NCI-H2081 (cell line): ENCODE measurements at regions not wholly inside any gene's neighbourhood (a gene's known extent, or its start where the extent isn't known, plus 50 kb on each side); places are given as distances from the start of the nearest gene placed in this dataset.

Source experiments
- DNase-seq, 2 experiments: peaks; one replicate each; lab custom pipeline; 2025; lab: John Stamatoyannopoulos, UW

DNA sequence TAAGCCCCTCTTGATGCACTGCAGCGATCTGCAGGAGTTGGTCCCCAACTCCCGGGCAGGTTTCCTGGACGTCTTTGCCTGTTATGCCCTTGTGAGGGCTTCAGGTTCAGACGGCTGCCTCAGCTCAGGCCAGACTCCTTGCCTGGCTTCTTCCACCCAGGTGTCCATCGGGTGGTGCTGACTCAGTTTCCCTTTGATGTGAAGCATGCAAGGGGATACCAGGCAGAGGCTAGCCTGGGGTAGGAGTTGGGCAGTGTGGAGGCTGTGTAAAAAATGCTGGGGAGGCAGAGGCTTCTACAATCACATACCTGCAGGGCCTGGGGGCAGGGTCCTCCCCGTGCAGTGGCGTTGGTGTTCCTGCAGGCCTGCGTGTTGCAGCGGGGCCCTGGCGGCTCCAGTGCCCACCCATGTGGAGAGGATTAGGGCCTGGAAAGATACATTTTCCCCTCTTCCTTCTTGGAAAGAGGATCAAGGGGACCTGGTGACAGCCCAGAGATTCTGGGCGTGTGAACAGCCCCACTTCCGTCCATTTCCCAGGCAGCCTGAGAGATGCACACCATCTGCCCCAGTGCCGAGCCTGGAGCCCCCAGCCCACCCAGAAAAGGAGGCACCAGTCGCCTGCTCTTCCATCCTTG, 338.3 kb downstream of the DYSF start:
- no peak for DNase-seq

DNA sequence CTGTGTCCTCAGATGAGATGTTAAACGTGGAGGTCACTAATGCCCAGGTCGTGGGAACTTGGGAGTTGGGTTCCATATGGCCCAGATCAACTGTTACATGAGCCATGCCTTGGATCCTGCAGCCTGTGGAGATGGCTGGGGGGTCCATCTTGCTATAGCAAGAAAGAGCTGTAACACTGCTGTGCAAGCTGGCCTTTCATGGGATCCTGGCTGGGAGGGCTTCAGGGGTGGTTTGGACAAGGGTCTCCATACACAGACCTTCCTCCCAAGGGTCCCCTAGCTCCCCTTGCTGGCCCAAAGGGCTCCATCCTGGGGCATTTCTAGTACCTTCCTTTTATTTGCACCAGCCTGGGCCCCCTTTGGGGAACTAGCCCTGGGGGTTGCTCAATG, 337.7 kb downstream of the DYSF start:
- DNase-seq: no peak

DNA sequence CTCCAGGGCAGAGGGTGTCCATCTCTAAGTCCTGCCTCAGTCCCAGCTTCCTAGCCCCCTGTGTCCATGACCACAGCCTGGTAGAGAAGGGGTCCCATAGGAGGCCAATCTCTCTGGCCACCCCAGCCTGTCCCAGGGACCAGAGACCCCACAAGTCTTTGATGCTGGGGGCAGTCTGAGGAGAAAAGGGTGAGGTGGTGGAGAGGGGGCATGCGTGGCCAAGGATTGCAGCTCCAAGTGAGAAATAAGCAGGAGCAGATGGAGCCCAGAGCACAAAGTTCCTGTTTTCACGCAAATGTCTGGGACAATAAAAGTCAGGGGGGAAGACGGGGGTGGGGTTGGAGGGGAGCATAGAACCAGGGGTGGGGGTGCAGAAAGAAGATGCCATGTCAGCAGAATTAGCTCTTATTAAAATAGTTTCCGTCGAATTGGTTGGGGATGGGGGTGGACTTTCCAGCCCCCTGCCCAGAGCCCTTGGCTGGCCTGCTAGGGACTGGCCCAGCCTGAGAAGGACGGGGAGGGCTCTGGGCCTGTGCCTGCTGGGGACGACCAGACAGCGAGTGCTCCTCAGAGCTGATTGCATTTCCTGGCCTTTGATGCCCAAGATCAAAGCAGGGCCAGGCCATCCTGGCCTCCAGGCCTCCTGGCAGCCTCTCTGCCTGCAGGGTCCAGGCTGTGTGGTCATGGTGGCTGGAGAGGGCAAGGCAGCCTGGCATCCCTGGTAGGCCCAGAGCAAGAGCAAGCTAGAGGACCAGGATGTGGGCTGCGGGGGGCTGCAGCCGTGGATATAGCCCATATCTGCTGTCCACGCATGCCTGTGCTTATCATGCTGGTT, 337.1 kb downstream of the DYSF start:
- no peak for DNase-seq

- no peak for DNase-seq
These were observed 336.3 kb downstream of the DYSF start for GRCh38 chr2:71789556-71790204.

- no peak for DNase-seq
These were observed 335.4 kb downstream of the DYSF start for GRCh38 chr2:71788601-71789240.

DNA sequence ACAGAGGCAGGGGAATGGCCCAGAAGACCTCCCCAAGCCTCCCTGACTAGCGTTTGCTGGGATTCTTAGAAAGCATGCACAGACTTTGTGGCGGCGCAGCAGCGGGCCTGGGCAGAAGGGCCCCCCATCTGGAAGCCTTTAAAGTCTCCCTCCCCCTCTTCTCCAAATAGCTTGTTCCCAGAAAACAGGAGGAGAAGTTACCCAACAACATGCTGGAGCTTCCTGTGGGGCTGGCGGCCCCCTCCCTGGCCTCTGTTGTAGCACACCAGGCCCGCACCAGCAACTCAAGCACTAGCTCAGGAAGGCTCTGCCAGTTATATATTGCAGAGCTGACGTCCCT, 334.8 kb downstream of the DYSF start:
- no peak for DNase-seq

GRCh38 chr2:71787476-71788185, 334.3 kb downstream of the DYSF start:
- DNase-seq: no peak

GRCh38 chr2:71787108-71787415, 333.7 kb downstream of the DYSF start:
- no peak for DNase-seq

- DNase-seq: no peak
These were observed 333.1 kb downstream of the DYSF start for GRCh38 chr2:71786291-71787107.

- DNase-seq: no peak
These were observed 332.2 kb downstream of the DYSF start for GRCh38 chr2:71785516-71785981.

DNA sequence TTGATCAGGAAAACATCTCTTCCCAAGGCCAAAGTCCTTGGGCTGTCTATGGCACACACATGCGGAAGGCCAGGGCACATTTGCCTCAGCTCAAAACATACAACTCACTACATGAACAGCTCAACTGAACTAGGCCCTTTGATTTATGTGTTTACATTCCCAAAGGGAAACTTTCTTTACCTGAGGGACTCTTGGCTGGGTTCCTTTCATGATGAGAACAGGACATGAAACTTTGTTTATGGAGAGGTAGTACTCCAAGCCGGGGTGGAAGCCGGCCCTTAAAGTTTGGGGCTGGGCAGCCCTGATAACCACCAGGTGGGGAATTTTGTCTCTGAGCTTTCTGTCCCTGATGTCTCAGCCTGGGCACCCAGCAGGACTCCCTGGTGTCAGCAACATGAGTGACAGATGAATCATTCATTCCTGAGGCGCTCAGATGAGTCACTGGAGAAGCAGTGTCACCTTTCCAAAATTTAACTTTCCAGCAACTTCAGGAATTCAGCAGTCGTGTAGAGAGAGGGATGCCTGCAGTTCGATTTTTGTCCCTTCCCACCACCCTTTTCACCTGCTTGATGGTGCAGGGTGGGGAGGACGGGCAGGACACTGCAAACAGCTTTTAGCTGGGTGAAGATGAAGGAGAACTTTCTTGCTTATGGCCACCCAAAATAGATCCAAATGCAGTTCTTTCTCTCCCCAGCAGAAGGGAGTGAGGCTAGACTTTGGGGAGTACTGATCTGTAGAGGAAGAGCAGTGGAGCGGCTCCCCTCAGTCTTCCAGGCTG, 331.6 kb downstream of the DYSF start:
- no peak for DNase-seq

DNA sequence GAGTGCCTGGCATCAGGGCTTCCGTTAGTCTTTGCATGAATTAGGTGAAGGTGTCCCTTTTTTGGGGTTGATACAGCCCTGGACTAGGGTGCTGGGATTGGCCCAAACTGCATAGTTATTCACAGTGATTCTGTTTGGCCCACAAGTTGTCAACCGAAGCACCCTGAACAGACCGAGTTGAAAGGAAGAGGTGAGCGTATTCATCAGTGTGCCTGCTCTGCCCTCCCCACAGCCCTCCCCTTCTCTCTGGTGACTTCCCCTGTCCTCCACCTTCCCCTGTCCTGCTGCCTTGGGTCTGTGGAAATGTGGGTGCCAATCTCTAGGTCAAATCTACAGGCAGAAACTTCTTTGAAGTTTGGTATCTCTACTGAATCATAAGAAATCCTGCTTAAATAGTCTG, 330.5 kb downstream of the DYSF start:
- DNase-seq: no peak

DNA sequence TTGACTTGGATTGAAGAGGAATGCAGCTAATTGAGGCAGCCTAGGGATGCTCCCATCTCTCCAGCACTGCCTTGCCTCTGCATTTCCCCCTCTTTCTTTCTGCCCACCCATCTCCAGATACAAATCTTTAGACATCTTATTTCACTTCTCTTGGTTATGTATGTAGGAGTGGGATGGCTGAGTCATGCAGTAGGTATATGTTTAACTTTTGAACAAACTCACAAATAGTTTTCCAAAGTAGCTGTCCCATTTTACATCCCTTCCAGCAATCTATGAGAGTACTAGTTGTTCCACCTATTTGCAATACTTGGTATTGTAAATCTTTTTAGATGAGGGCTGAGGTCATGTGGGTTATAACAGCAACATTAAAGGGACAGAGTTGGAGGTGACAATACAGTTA, 329.9 kb downstream of the DYSF start:
- DNase-seq: no peak

DNA sequence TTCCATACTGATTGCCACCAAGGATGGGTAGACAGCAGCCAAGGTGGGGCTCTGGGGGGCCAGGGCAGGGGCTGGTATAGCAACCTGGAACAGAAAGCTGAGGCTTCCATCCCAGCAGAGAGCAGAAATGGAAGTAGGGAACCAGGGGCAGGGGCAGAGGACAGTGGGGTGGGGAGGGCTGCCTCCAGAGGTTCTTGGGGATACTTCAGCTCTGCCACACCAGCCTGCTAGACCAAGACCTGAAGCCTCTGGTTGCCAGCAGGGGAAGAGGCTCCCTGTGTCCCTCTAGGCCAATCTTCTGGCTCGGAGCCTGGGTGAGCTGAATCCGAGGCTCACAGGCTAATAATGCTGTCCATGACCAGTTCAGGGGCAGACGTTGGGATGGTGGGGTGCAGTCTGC, 329.0 kb downstream of the DYSF start:
- no peak for DNase-seq

- DNase-seq: no peak
These were observed 328.4 kb downstream of the DYSF start for GRCh38 chr2:71781695-71782228.

- DNase-seq: no peak
These were observed 326.8 kb downstream of the DYSF start for GRCh38 chr2:71780162-71780561.

- DNase-seq: no peak
These were observed 326.4 kb downstream of the DYSF start for GRCh38 chr2:71779774-71780105.

- no peak for DNase-seq
These were observed 325.8 kb downstream of the DYSF start for GRCh38 chr2:71778936-71779773.

- DNase-seq: no peak
These were observed 325.2 kb downstream of the DYSF start for GRCh38 chr2:71778514-71778913.

GRCh38 chr2:71777946-71778345, 324.6 kb downstream of the DYSF start:
- no peak for DNase-seq
